B cell (primary cell): ENCODE measurements at regions not wholly inside any gene's neighbourhood (a gene's known extent, or its start where the extent isn't known, plus 50 kb on each side); places are given as distances from the start of the nearest gene placed in this dataset.

ENCODE experiments used
- ATAC-seq: fragments of 200-7000 bp; cut with Tn5 transposase; one replicate; pipeline ENCODE4 v1.10.0; 2021; ENCODE audit warnings: low read depth, mild to moderate bottlenecking, moderate number of reproducible peaks, moderate library complexity
- CTCF ChIA-PET: fragments of 350-600 bp; sonication (Branson Sonifier 250); formaldehyde crosslinking; loops from one replicate; lab custom pipeline; 2021; ENCODE audit warnings: antibody characterized with exemption, inconsistent platforms; lab: Charles Lee
- POLR2A ChIA-PET: fragments of 350-600 bp; sonication (Branson Sonifier 250); formaldehyde crosslinking; loops from one replicate; lab custom pipeline; 2021; ENCODE audit warnings: antibody characterized with exemption; lab: Charles Lee
- DNase-seq: peaks from one replicate; pipeline ENCODE4 v3.0.0; 2013
- H2AFZ ChIP-seq: 2 replicates; pipeline ENCODE4 v1.6.1; 2012; ENCODE audit warnings: mild to moderate bottlenecking, low read depth, low read length; ENCODE audit not compliant: insufficient read depth, poor library complexity, severe bottlenecking
- H3K27ac ChIP-seq, 2 donors: 1 replicate in 1 of 2; 2 replicates in 1 of 2; pipeline ENCODE4 v1.5.1; 2012 to 2013; ENCODE audit warnings: low read length in 2 of 2, mild to moderate bottlenecking in 2 of 2, moderate library complexity in 1 of 2
- H3K27me3 ChIP-seq, 4 experiments: fragments of 200-600 bp in 1 of 4; sonication (generic) in 1 of 4; replicated peaks in 1 of 4; 1 replicate in 2 of 4; 2 replicates in 2 of 4; pipeline versions ENCODE4 v1.6.1 to v1.7.0; 2013 to 2016; ENCODE audit warnings: low read length in 3 of 4, mild to moderate bottlenecking in 2 of 4, mixed read lengths in 1 of 4, moderate library complexity in 1 of 4; ENCODE audit not compliant: insufficient read depth in 4 of 4, control insufficient read depth in 3 of 4; ENCODE audit errors: control extremely low read depth in 1 of 4
- H3K36me3 ChIP-seq, 2 experiments: replicated peaks in 1 of 2; 1 replicate in 1 of 2; 2 replicates in 1 of 2; pipeline versions ENCODE4 v1.6.1 to v1.7.1; 2013; ENCODE audit warnings: low read length in 1 of 2; ENCODE audit not compliant: insufficient read depth in 2 of 2, control insufficient read depth in 1 of 2; ENCODE audit errors: control extremely low read depth in 1 of 2, extremely low read depth in 1 of 2
- H3K4me1 ChIP-seq, 2 donors: fragments of 200-600 bp in 1 of 2; sonication (generic) in 1 of 2; 1 replicate in 1 of 2; 2 replicates in 1 of 2; pipeline versions ENCODE4 v1.5.1 to v1.6.1; 2013 to 2017; ENCODE audit warnings: low read length in 2 of 2; ENCODE audit not compliant: control insufficient read depth in 2 of 2, insufficient read depth in 2 of 2
- H3K4me2 ChIP-seq: replicated peaks from 2 replicates; pipeline ENCODE3; 2012; ENCODE audit warnings: mild to moderate bottlenecking, low read depth, low read length; ENCODE audit not compliant: poor library complexity, severe bottlenecking
- H3K4me3 ChIP-seq, 5 experiments: fragments of 200-600 bp in 1 of 5; sonication (generic) in 1 of 5; 1 replicate in 3 of 5; 2 replicates in 2 of 5; pipeline versions ENCODE4 v1.5.1 to v1.7.0; 2011 to 2016; ENCODE audit warnings: low read length in 4 of 5, mild to moderate bottlenecking in 4 of 5, low read depth in 2 of 5, control low read depth in 1 of 5, moderate library complexity in 1 of 5; ENCODE audit not compliant: insufficient read depth in 1 of 5; ENCODE audit errors: control extremely low read depth in 1 of 5, extremely low read depth in 1 of 5
- H3K79me2 ChIP-seq: fragments of 200-600 bp; sonication (generic); one replicate; pipeline ENCODE4 v1.6.0; 2016; ENCODE audit warnings: low read length; ENCODE audit not compliant: control insufficient read depth, insufficient read depth
- H3K9ac ChIP-seq: fragments of 200-600 bp; sonication (generic); 2 replicates; pipeline ENCODE4 v1.6.1; 2017; ENCODE audit warnings: mild to moderate bottlenecking, low read length, moderate library complexity
- H3K9me3 ChIP-seq, 3 donors: one replicate each; pipeline versions ENCODE4 v1.6.1 to v1.7.1; 2013; ENCODE audit warnings: low read length in 2 of 3; ENCODE audit not compliant: control insufficient read depth in 2 of 3, insufficient read depth in 1 of 3; ENCODE audit errors: control extremely low read depth in 1 of 3
- H4K20me1 ChIP-seq: 2 replicates; pipeline ENCODE4 v1.6.0; 2012; ENCODE audit warnings: mild to moderate bottlenecking, low read length; ENCODE audit not compliant: insufficient read depth, control insufficient read depth, poor library complexity, severe bottlenecking
- H3K27ac Mint-ChIP-seq: one replicate; pipeline ENCODE4 v1.8.0; 2021; ENCODE audit warnings: mixed read lengths
- H3K27me3 Mint-ChIP-seq: one replicate; pipeline ENCODE4 v1.8.0; 2021; ENCODE audit warnings: mixed read lengths
- H3K4me1 Mint-ChIP-seq: one replicate; pipeline ENCODE4 v1.8.0; 2021; ENCODE audit warnings: mixed read lengths
- H3K4me3 Mint-ChIP-seq: one replicate; pipeline ENCODE4 v1.8.0; 2021; ENCODE audit warnings: mixed read lengths
- H3K9me3 Mint-ChIP-seq: one replicate; pipeline ENCODE4 v1.8.0; 2022; ENCODE audit warnings: mixed read lengths; ENCODE audit not compliant: insufficient read depth
- EZH2 ChIP-seq: IDR thresholded peaks from 2 replicates; pipeline ENCODE4 v1.6.1; 2012; ENCODE audit warnings: borderline replicate concordance, low read depth, mild to moderate bottlenecking, moderate library complexity, low read length; ENCODE audit not compliant: insufficient read depth, poor library complexity, severe bottlenecking
- WGBS: methylation state at CpG from one replicate; pipeline ENCODE4 v1.1.5; 2013; ENCODE audit warnings: missing lambda C conversion rate; ENCODE audit not compliant: insufficient coverage; 5-methylcytosine and 5-hydroxymethylcytosine counted together
- intact Hi-C: fragments of 100-400 bp; cut with micrococcal nuclease; formaldehyde crosslinking; loops from one replicate; pipeline ENCODE4 v1.10.0; 2022
- TF ChIP-seq, protein P1 (sequence below): fragments of 200-600 bp; IDR thresholded peaks from one replicate; pipeline ENCODE4 v1.8.0; 2022; ENCODE audit warnings: antibody characterized with exemption, mild to moderate bottlenecking

- no peaks in the 10 kb centered on the region for H3K79me2 ChIP-seq
- H3K4me3 ChIP-seq: no peak overlapping the region
- H2AFZ ChIP-seq: no peak overlapping the region
- POLR2A ChIA-PET: no interaction called here
- no peaks in the 10 kb centered on the region for H3K4me1 Mint-ChIP-seq
- no peak overlapping the region for H3K27ac ChIP-seq
- H3K27me3 Mint-ChIP-seq: no peaks in the 10 kb centered on the region
- no peaks in the 10 kb centered on the region for H3K9me3 Mint-ChIP-seq
- no peaks in the 10 kb centered on the region for H3K36me3 ChIP-seq
- no peak for TF ChIP-seq EZH2
- H3K9ac ChIP-seq: no peak overlapping the region
- no peaks in the 10 kb centered on the region for H4K20me1 ChIP-seq
- no peaks in the 10 kb centered on the region for H3K4me1 ChIP-seq
- CTCF ChIA-PET: no interaction called here
- H3K4me2 ChIP-seq: no peak overlapping the region
- H3K4me3 Mint-ChIP-seq: no peak overlapping the region
- no peak for DNase-seq
- peaks cover 0 to 15% (median 0%) of the 10 kb centered on the region in 3 donors for H3K9me3 ChIP-seq
- 94% methylated on average over 3 of the region's 3 CpGs for WGBS
- H3K27me3 ChIP-seq: no peaks in the 10 kb centered on the region
- ATAC-seq: no peak
- intact Hi-C loops: no loop called here
- H3K27ac Mint-ChIP-seq: no peak overlapping the region
These were observed 587.5 kb downstream of the GLRX3 start for GRCh38 chr10:130723704-130724103.

DNA sequence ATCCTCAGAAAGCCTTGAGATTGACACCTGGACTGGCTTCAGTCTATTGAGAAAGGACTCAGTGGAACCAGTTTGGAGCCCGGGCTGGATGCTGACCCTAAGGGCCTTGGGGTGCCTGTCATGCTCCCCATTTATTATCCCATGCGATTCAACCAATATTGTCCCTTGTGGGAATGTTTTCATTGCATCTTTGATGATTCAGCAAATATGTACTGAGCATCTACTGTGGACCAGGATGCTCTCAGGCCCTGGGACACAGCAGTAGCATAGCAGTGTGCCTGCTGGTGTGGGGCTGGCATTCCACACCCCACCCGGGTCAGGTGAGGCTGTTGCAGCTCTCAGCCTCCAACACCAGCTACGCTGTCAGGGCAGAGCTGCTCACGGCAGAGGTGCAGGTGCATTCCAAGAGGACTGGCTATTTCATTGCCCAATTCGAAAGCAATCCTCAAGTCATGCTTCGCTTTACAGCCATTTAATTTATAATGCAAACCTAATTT, 586.0 kb downstream of the TCERG1L start:
- H3K27me3 ChIP-seq: no peaks in the 10 kb centered on the region
- no peaks in the 10 kb centered on the region for H3K27me3 Mint-ChIP-seq
- no peaks in the 10 kb centered on the region for H4K20me1 ChIP-seq

More for the DNA sequence above, 586.0 kb downstream of the TCERG1L start:
- Histone ChIP-seq H3K4me2 (no peak overlapping the region), H3K27ac (no peak overlapping the region), H3K9ac (no peak overlapping the region), H3K4me1 (no peaks in the 10 kb centered on the region), H2AFZ (no peak overlapping the region), H3K9me3 (peaks cover 0 to 16% (median 0%) of the 10 kb centered on the region in 3 donors), H3K4me3 (no peak overlapping the region), H3K79me2 (no peaks in the 10 kb centered on the region), H3K36me3 (no peaks in the 10 kb centered on the region)
- H3K4me1 Mint-ChIP-seq: no peaks in the 10 kb centered on the region
- CTCF ChIA-PET: no interaction called here
- H3K27ac Mint-ChIP-seq: no peak overlapping the region
- POLR2A ChIA-PET: no interaction called here
- intact Hi-C loops: no loop called here
- DNase-seq: no peak
- 87% methylated on average over 3 of the region's 7 CpGs for WGBS
- peaks cover 2% of the 10 kb centered on the region for H3K9me3 Mint-ChIP-seq
- no peak for ATAC-seq
- no peak overlapping the region for H3K4me3 Mint-ChIP-seq
- TF ChIP-seq EZH2: no peak
- TF ChIP-seq, protein P1, sequence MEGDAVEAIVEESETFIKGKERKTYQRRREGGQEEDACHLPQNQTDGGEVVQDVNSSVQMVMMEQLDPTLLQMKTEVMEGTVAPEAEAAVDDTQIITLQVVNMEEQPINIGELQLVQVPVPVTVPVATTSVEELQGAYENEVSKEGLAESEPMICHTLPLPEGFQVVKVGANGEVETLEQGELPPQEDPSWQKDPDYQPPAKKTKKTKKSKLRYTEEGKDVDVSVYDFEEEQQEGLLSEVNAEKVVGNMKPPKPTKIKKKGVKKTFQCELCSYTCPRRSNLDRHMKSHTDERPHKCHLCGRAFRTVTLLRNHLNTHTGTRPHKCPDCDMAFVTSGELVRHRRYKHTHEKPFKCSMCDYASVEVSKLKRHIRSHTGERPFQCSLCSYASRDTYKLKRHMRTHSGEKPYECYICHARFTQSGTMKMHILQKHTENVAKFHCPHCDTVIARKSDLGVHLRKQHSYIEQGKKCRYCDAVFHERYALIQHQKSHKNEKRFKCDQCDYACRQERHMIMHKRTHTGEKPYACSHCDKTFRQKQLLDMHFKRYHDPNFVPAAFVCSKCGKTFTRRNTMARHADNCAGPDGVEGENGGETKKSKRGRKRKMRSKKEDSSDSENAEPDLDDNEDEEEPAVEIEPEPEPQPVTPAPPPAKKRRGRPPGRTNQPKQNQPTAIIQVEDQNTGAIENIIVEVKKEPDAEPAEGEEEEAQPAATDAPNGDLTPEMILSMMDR: no peak
